Heart left ventricle (tissue), 16 donors: ENCODE measurements at regions not wholly inside any gene's neighbourhood (a gene's known extent, or its start where the extent isn't known, plus 50 kb on each side); places are given as distances from the start of the nearest gene placed in this dataset.

ENCODE experiments used
- ATAC-seq, 4 donors: fragments of 200-7000 bp; cut with Tn5 transposase; one replicate each; pipeline ENCODE4 v1.9.1; 2020 to 2022; ENCODE audit warnings: moderate library complexity in 4 of 4, mild to moderate bottlenecking in 3 of 4, moderate number of reproducible peaks in 1 of 4
- DNase-seq, 5 donors: peaks; one replicate each; pipeline ENCODE4 v3.0.0-alpha.2; 2020
- H3K27ac ChIP-seq, 12 donors: fragments of 200-600 bp; sonication (generic) in 4 of 12; one replicate each; pipeline versions ENCODE4 v1.5.0 to v1.8.0; 2016 to 2022; ENCODE audit warnings: mild to moderate bottlenecking in 2 of 12
- H3K27me3 ChIP-seq, 9 donors: fragments of 200-600 bp; sonication (generic) in 2 of 9; one replicate each; pipeline versions ENCODE4 v1.5.1 to v1.8.0; 2016 to 2022; ENCODE audit warnings: mild to moderate bottlenecking in 3 of 9
- H3K36me3 ChIP-seq, 9 donors: fragments of 200-600 bp; sonication (generic) in 2 of 9; one replicate each; pipeline versions ENCODE4 v1.5.0 to v1.8.0; 2018 to 2022; ENCODE audit warnings: mild to moderate bottlenecking in 2 of 9
- H3K4me1 ChIP-seq, 12 donors: fragments of 200-600 bp; sonication (generic) in 4 of 12; one replicate each; pipeline versions ENCODE4 v1.5.0 to v1.8.0; 2016 to 2022; ENCODE audit warnings: mild to moderate bottlenecking in 3 of 12
- H3K4me3 ChIP-seq, 12 donors: fragments of 200-600 bp; sonication (generic) in 4 of 12; one replicate each; pipeline versions ENCODE4 v1.5.0 to v1.8.0; 2017 to 2022; ENCODE audit warnings: mild to moderate bottlenecking in 9 of 12, moderate library complexity in 4 of 12
- H3K9me3 ChIP-seq, 12 donors: fragments of 200-600 bp; sonication (generic) in 4 of 12; one replicate each; pipeline versions ENCODE4 v1.5.0 to v1.8.0; 2016 to 2022; ENCODE audit warnings: mild to moderate bottlenecking in 1 of 12
- CTCF ChIP-seq, 12 donors: fragments of 200-600 bp; sonication (generic) in 4 of 12; IDR thresholded peaks; one replicate each; pipeline versions ENCODE4 v1.5.0 to v1.8.0; 2018 to 2022; ENCODE audit warnings: antibody characterized with exemption in 12 of 12, mild to moderate bottlenecking in 5 of 12
- POLR2A ChIP-seq, 2 donors: fragments of 450-650 bp; IDR thresholded peaks; one replicate each; pipeline ENCODE4 v1.6.1; 2017; ENCODE audit warnings: antibody characterized with exemption in 2 of 2, mild to moderate bottlenecking in 2 of 2, moderate library complexity in 2 of 2
- WGBS, 4 donors: extraction: QIAGEN DNeasy Blood & Tissue Kit in 2 of 4; methylation state at CpG; one replicate each; pipeline versions ENCODE4 v1.1.5 to v1.1.7; 2013 to 2018; 5-methylcytosine and 5-hydroxymethylcytosine counted together
- intact Hi-C, 10 donors: fragments of 100-400 bp; cut with DNase I; formaldehyde crosslinking; loops; one replicate each; pipeline versions ENCODE4 v1.11.1 to v1.14.2; 2022
- donor health status: ischemic (EF 13 %, LVEDD 7.1; RV severe dilation, severe dysfunction).
- donor health status: healthy with polysubstance abuse.
- donor health status: DM: no; HTN: yes; CAD: no.
- donor health status: DM: no; HTN: no; CAD: no.
- donor health status: ischemic (EF 25% LVEDD 6.9; RV normal size, moderate dysfunction).
- donor health status: ischemic (EF 25% LVEDD 5.7; RV mildly dilated, moderate dysfunction).
- donor health status: healthy.
- donor health status: DM: yes; HTN: yes; CAD: no.
- donor health status: ischemic (EF 35%, LVEDD 5.7; RV mildly dilated, moderate dysfunction).
- donor health status: nonischemic (EF 11% LVEDD 7.7; RV severe dilation, severe dysfunction).
- donor health status: DM: yes; HTN: yes; CAD: no.
- donor health status: PGD.
- donor health status: ischemic (EF 29% LVEDD 5.4; RV normal size, mild dysfunction).
- donor health status: nonischemic (EF 23%, LVEDD 6.1; RV moderate dilation, normal function).

GRCh38 chr13:73329355-73329754 lies 270.6 kb downstream of the KLF5 start:
- WGBS, 4 donors = 77 to 87% (median 80%) methylated on average over 3 of the region's 3 CpGs
- TF ChIP-seq POLR2A (IDR thresholded peaks at IDR 0.05) = no peak
- TF ChIP-seq CTCF (IDR thresholded peaks at IDR 0.05) = no peak
- intact Hi-C loops = no loop called here
- Histone ChIP-seq H3K9me3 (peaks cover 0 to 3% (median 0%) of the 10 kb centered on the region in 12 donors), H3K27me3 (no peaks in the 10 kb centered on the region), H3K36me3 (no peaks in the 10 kb centered on the region), H3K4me3 (no peak overlapping the region), H3K4me1 (no peaks in the 10 kb centered on the region), H3K27ac (no peak overlapping the region)
- ATAC-seq (no peak), DNase-seq (no peak)

GRCh38 chr13:73327579-73327978 lies 268.8 kb downstream of the KLF5 start:
- Histone ChIP-seq H3K4me1 (no peaks in the 10 kb centered on the region), H3K27ac (no peak overlapping the region), H3K4me3 (no peak overlapping the region), H3K36me3 (no peaks in the 10 kb centered on the region), H3K9me3 (peaks cover 0 to 3% (median 0%) of the 10 kb centered on the region in 12 donors), H3K27me3 (no peaks in the 10 kb centered on the region)
- intact Hi-C loops = no loop called here
- no peak for ATAC-seq
- DNase-seq = no peak
- no peak for TF ChIP-seq POLR2A (IDR thresholded peaks at IDR 0.05)
- TF ChIP-seq CTCF (IDR thresholded peaks at IDR 0.05) = no peak
- 87 to 88% (median 87%) methylated on average over 4 of the region's 4 CpGs for WGBS, 4 donors

GRCh38 chr13:73325723-73326558 lies 267.1 kb downstream of the KLF5 start:
- DNase-seq (no peak), ATAC-seq (no peak)
- intact Hi-C loops = no loop called here
- Histone ChIP-seq H3K4me1 (no peaks in the 10 kb centered on the region), H3K4me3 (no peak overlapping the region), H3K9me3 (no peaks in the 10 kb centered on the region), H3K36me3 (no peaks in the 10 kb centered on the region), H3K27me3 (no peaks in the 10 kb centered on the region), H3K27ac (no peak overlapping the region)
- 73 to 75% (median 74%) methylated on average over 7 of the region's 7 CpGs for WGBS, 4 donors
- TF ChIP-seq CTCF (IDR thresholded peaks at IDR 0.05) (no peak), POLR2A (IDR thresholded peaks at IDR 0.05) (no peak)

GRCh38 chr13:73324842-73325722 lies 266.3 kb downstream of the KLF5 start:
- no peaks in the 10 kb centered on the region for H3K36me3 ChIP-seq
- no peak for TF ChIP-seq CTCF (IDR thresholded peaks at IDR 0.05)
- TF ChIP-seq POLR2A (IDR thresholded peaks at IDR 0.05) = no peak
- no peaks in the 10 kb centered on the region for H3K4me1 ChIP-seq
- no peak overlapping the region for H3K27ac ChIP-seq
- no peak for DNase-seq
- 60 to 73% (median 69%) methylated on average over 10 of the region's 10 CpGs for WGBS, 4 donors
- H3K27me3 ChIP-seq = no peaks in the 10 kb centered on the region
- ATAC-seq = no peak
- no peaks in the 10 kb centered on the region for H3K9me3 ChIP-seq
- intact Hi-C loops = no loop called here
- H3K4me3 ChIP-seq = no peak overlapping the region
